ENCODE measurements at regions not wholly inside any gene's neighbourhood (a gene's known extent, or its start where the extent isn't known, plus 50 kb on each side); places are given as distances from the start of the nearest gene placed in this dataset.

GRCh38 chr5:66454186-66455078 lies 141.8 kb upstream of the MAST4 start:
- H2AFZ ChIP-seq (ENCODE audit: low read depth, low read length, poor library complexity, severe bottlenecking), result no peak overlapping the region
- TF ChIP-seq, protein P1, sequence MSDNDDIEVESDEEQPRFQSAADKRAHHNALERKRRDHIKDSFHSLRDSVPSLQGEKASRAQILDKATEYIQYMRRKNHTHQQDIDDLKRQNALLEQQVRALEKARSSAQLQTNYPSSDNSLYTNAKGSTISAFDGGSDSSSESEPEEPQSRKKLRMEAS (IDR thresholded peaks at IDR 0.05), result no peak
- TF ChIP-seq, protein P2, sequence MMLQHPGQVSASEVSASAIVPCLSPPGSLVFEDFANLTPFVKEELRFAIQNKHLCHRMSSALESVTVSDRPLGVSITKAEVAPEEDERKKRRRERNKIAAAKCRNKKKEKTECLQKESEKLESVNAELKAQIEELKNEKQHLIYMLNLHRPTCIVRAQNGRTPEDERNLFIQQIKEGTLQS (IDR thresholded peaks at IDR 0.05), result no peak
- TF ChIP-seq, protein P3, sequence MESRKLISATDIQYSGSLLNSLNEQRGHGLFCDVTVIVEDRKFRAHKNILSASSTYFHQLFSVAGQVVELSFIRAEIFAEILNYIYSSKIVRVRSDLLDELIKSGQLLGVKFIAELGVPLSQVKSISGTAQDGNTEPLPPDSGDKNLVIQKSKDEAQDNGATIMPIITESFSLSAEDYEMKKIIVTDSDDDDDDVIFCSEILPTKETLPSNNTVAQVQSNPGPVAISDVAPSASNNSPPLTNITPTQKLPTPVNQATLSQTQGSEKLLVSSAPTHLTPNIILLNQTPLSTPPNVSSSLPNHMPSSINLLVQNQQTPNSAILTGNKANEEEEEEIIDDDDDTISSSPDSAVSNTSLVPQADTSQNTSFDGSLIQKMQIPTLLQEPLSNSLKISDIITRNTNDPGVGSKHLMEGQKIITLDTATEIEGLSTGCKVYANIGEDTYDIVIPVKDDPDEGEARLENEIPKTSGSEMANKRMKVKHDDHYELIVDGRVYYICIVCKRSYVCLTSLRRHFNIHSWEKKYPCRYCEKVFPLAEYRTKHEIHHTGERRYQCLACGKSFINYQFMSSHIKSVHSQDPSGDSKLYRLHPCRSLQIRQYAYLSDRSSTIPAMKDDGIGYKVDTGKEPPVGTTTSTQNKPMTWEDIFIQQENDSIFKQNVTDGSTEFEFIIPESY (IDR thresholded peaks at IDR 0.05; ENCODE audit: extremely low read depth, insufficient replicate concordance, low read length), result no peak
- no peak for TF ChIP-seq POLR2A (IDR thresholded peaks at IDR 0.05; ENCODE audit: borderline replicate concordance, extremely low read depth, insufficient read depth, insufficient read length)
- no peak for TF ChIP-seq CBX3 (IDR thresholded peaks at IDR 0.05; ENCODE audit: low read depth)
- no peak for TF ChIP-seq ELF1 (IDR thresholded peaks at IDR 0.05; ENCODE audit: borderline replicate concordance, low read depth)
- no peak for TF ChIP-seq ZFX (IDR thresholded peaks at IDR 0.05)
- TF ChIP-seq EZH2phosphoT487 (IDR thresholded peaks at IDR 0.05; ENCODE audit: borderline replicate concordance), result no peak
- no peak for TF ChIP-seq CTCF (IDR thresholded peaks at IDR 0.05 in 2 of 3, conservative IDR thresholded peaks at IDR 0.05 in 1 of 3; ENCODE audit: borderline replicate concordance in 1 of 3, insufficient read depth in 1 of 3, low read depth in 2 of 3, low read length in 2 of 3)
- TF ChIP-seq CEBPB (IDR thresholded peaks at IDR 0.05; ENCODE audit: low read depth), result no peak
- no peak for TF ChIP-seq ZNF274 (IDR thresholded peaks at IDR 0.05; ENCODE audit: low read depth, low read length)
- no peak for TF ChIP-seq SP1 (IDR thresholded peaks at IDR 0.05; ENCODE audit: low read depth)
- no peaks in the 10 kb centered on the region for H3K36me3 ChIP-seq (ENCODE audit: control insufficient read depth in 1 of 2, insufficient read depth in 2 of 2, low read length in 2 of 2)
- no TSS peak for BruUV-seq (replicated peaks)
- H3K9me3 ChIP-seq (ENCODE audit: control insufficient read depth in 1 of 2, insufficient read depth in 1 of 2, low read depth in 1 of 2, low read length in 2 of 2), result no peaks in the 10 kb centered on the region
- H3K4me2 ChIP-seq (ENCODE audit: low read length), result no peak overlapping the region
- ChIA-PET POLR2A (no interaction called here), RAD21 (ENCODE audit: low non-redundant PET in 1 of 2, low total read pairs in 2 of 2, uncharacterized antibody in 2 of 2, unreplicated experiment in 2 of 2) (no interaction called here), CTCF (no interaction called here)
- H3K4me1 ChIP-seq (ENCODE audit: control insufficient read depth in 1 of 2, insufficient read depth in 2 of 2, low read length in 2 of 2), result no peaks in the 10 kb centered on the region
- intact Hi-C loops (cut with micrococcal nuclease), result no loop called here
- no peaks in the 10 kb centered on the region for H3K79me2 ChIP-seq (ENCODE audit: insufficient read depth, low read length)
- no peak overlapping the region for H3K4me3 ChIP-seq (replicated peaks in 1 of 2; ENCODE audit: low read depth in 1 of 2, low read length in 2 of 2)
- peaks cover 16% of the 10 kb centered on the region; the same call in 1 of the 2 replicates for H3K27me3 ChIP-seq (ENCODE audit: insufficient read depth, low read length)
- no peaks in the 10 kb centered on the region for H4K20me1 ChIP-seq (ENCODE audit: insufficient read depth)
- no peaks in the 10 kb centered on the region for H3K9me2 ChIP-seq (ENCODE audit: insufficient read depth)
- ATAC-seq, result no peak
- DNase-seq (ENCODE audit: low read depth, low spot score), result no peak
- H3K9ac ChIP-seq (ENCODE audit: low read length), result no peak overlapping the region
- H3K27ac ChIP-seq (ENCODE audit: low read depth, low read length), result no peak overlapping the region
